Cardiac fibroblast (primary cell): ENCODE measurements at regions not wholly inside any gene's neighbourhood (a gene's known extent, or its start where the extent isn't known, plus 50 kb on each side); places are given as distances from the start of the nearest gene placed in this dataset.

Experiments
- DNase-seq, 2 donors: peaks; one replicate each; pipeline versions ENCODE4 v3.0.0 to v3.0.0-alpha.2; 2010; ENCODE audit warnings: low read depth in 2 of 2
- H3K4me3 ChIP-seq, 2 donors: replicated peaks in 1 of 2; 1 replicate in 1 of 2; 2 replicates in 1 of 2; pipeline ENCODE4 v1.5.1; 2011; ENCODE audit warnings: low read depth in 2 of 2, low read length in 2 of 2, mild to moderate bottlenecking in 2 of 2, moderate library complexity in 1 of 2
- TF ChIP-seq, protein P1 (sequence below): IDR thresholded peaks from one replicate; pipeline ENCODE4 v1.5.1; 2011; ENCODE audit warnings: low read depth, mild to moderate bottlenecking, low read length, inconsistent platforms

DNA sequence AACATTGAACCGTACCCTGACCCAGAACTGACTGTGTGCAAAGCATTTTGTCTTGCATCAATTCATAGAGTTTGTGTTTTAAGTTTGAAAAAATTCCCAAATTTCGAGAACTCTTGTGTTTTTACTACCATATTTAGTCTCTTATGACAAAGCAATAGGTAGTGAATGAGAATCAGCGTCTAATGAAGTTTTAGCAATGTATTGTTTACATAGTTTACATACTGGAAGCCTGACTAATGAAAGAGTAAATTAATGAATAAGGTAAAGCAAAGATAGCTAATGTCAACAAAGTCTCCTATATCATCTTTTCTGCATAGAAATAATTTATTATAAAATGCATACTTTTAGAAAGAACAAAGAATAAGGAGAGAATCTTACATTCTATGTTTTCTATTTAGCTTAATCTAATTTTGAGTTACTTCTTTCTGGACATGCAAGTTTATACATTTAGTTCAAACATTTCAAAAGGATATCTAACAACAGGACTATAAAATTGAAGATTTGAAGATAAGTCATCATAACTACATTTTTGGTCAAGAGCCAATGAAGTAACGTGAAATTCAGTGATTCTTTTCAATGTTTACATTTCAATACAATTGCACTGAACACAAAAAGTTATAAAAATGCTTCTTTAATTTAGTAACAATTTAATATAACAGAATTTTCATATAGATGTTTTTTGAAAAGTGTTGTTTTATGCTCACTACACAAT lies 1943.7 kb downstream of the NCAM2 start:
- H3K4me3 ChIP-seq = no peak overlapping the region
- no peak for DNase-seq
- TF ChIP-seq, protein P1, sequence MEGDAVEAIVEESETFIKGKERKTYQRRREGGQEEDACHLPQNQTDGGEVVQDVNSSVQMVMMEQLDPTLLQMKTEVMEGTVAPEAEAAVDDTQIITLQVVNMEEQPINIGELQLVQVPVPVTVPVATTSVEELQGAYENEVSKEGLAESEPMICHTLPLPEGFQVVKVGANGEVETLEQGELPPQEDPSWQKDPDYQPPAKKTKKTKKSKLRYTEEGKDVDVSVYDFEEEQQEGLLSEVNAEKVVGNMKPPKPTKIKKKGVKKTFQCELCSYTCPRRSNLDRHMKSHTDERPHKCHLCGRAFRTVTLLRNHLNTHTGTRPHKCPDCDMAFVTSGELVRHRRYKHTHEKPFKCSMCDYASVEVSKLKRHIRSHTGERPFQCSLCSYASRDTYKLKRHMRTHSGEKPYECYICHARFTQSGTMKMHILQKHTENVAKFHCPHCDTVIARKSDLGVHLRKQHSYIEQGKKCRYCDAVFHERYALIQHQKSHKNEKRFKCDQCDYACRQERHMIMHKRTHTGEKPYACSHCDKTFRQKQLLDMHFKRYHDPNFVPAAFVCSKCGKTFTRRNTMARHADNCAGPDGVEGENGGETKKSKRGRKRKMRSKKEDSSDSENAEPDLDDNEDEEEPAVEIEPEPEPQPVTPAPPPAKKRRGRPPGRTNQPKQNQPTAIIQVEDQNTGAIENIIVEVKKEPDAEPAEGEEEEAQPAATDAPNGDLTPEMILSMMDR = no peak

DNA sequence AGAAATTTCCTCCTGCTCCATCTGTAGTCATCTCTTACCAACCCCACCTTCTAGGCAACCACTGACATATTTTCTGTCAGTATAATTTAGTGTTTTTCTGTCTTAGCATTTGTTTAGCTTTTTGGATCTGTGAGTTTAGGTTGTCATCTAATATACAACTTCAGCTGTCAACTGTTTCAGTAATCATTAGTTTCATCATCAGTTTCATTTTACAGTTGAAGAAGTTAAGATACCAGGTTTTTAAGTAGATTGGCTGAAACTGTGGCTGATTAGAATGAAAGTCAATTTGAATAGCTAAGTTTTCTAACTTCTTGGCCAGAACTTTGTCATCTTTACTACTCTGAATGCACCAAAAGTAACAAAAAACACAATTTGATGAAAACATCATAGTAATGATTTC lies 1957.3 kb downstream of the NCAM2 start:
- no peak for DNase-seq
- TF ChIP-seq, protein P1 = no peak
- H3K4me3 ChIP-seq = no peak overlapping the region

DNA sequence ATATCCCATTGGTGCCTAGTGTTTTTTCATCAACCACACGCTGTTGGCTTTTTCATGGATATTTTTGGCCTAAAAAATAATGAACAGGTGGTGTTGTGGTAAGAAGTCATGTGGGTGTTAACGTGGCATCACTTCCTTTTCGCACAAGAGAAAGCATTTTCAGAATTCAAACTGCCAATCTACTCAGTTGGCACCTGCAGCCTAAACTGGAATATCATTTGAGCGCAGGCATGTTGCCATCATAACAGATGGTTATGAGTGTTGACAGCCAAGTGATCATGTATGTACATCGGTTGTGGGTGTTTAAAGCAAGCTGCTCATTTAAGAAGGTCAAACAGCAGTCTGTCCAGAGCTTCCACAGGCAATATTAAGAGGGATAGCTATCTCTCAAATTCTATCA lies 1963.0 kb downstream of the NCAM2 start:
- no peak overlapping the region for H3K4me3 ChIP-seq
- no peak for DNase-seq
- TF ChIP-seq, protein P1 = no peak

- H3K4me3 ChIP-seq = no peak overlapping the region
- TF ChIP-seq, protein P1 = no peak
- DNase-seq = no peak
Observed at GRCh38 chr21:22965455-22966135, 1967.4 kb downstream of the NCAM2 start.

DNA sequence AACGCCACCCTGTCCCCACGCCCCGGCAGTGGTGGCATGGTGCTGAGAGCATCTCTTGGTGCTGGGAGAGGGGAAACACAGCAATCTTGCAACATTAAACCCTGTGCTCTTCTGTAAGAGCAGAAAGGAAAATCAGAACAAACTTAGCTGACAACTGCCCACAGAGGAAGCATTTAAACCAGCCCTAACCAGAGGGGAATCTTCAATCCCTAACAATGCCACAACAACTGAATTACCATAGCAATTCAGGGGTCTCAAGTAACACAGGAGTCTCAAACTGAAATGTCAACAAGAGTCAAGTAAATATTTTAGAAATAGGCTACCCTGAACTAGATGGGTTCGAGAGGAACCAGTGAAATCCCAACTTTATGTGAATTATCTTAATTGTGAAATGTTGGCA lies 1983.6 kb downstream of the NCAM2 start:
- TF ChIP-seq, protein P1 = no peak
- no peak overlapping the region for H3K4me3 ChIP-seq
- DNase-seq = no peak

GRCh38 chr21:22993144-22993543 lies 1994.9 kb downstream of the NCAM2 start:
- TF ChIP-seq, protein P1 = no peak
- DNase-seq = no peak
- no peak overlapping the region for H3K4me3 ChIP-seq
